ENCODE measurements at regions not wholly inside any gene's neighbourhood (a gene's known extent, or its start where the extent isn't known, plus 50 kb on each side); places are given as distances from the start of the nearest gene placed in this dataset.

GRCh38 chr7:145860809-145861208, 255.8 kb upstream of the CNTNAP2 start:
- H3K4me3 ChIP-seq (ENCODE audit: low read depth, low read length), result no peak overlapping the region
- DNase-seq (ENCODE audit: low read depth), result no peak
- no peak for TF ChIP-seq CTCF (IDR thresholded peaks at IDR 0.05; ENCODE audit: insufficient read depth, low read length)

- DNase-seq (ENCODE audit: low read depth), result no peak
- TF ChIP-seq CTCF (IDR thresholded peaks at IDR 0.05; ENCODE audit: insufficient read depth, low read length), result no peak
- no peak overlapping the region for H3K4me3 ChIP-seq (ENCODE audit: low read depth, low read length)
Measured at GRCh38 chr7:145850636-145851035, 266.0 kb upstream of the CNTNAP2 start.

- no peak for TF ChIP-seq CTCF (IDR thresholded peaks at IDR 0.05; ENCODE audit: insufficient read depth, low read length)
- no peak overlapping the region for H3K4me3 ChIP-seq (ENCODE audit: low read depth, low read length)
- DNase-seq (ENCODE audit: low read depth), result no peak
Measured at GRCh38 chr7:145848691-145849090, 267.9 kb upstream of the CNTNAP2 start.

GRCh38 chr7:145845345-145845744, 271.3 kb upstream of the CNTNAP2 start:
- no peak for DNase-seq (ENCODE audit: low read depth)
- no peak for TF ChIP-seq CTCF (IDR thresholded peaks at IDR 0.05; ENCODE audit: insufficient read depth, low read length)
- no peak overlapping the region for H3K4me3 ChIP-seq (ENCODE audit: low read depth, low read length)

- no peak for DNase-seq (ENCODE audit: low read depth)
- TF ChIP-seq CTCF (IDR thresholded peaks at IDR 0.05; ENCODE audit: insufficient read depth, low read length), result no peak
Measured at GRCh38 chr7:145839814-145840213, 276.8 kb upstream of the CNTNAP2 start.

GRCh38 chr7:145831616-145832206, 284.9 kb upstream of the CNTNAP2 start:
- no peak overlapping the region for H3K4me3 ChIP-seq (ENCODE audit: low read depth, low read length)
- TF ChIP-seq CTCF (IDR thresholded peaks at IDR 0.05; ENCODE audit: insufficient read depth, low read length), result no peak
- no peak for DNase-seq (ENCODE audit: low read depth)

More at GRCh38 chr7:145839814-145840213, 276.8 kb upstream of the CNTNAP2 start:
- H3K4me3 ChIP-seq (ENCODE audit: low read depth, low read length), result no peak overlapping the region

GRCh38 chr7:145817687-145818086, 298.9 kb upstream of the CNTNAP2 start:
- no peak for TF ChIP-seq CTCF (IDR thresholded peaks at IDR 0.05; ENCODE audit: insufficient read depth, low read length)
- no peak for DNase-seq (ENCODE audit: low read depth)
- H3K4me3 ChIP-seq (ENCODE audit: low read depth, low read length), result no peak overlapping the region
